HG03060 (cell line): ENCODE measurements at regions not wholly inside any gene's neighbourhood (a gene's known extent, or its start where the extent isn't known, plus 50 kb on each side); places are given as distances from the start of the nearest gene placed in this dataset.
"Not testable (repeated sequence)": the region's sequence is repeated elsewhere in the genome, so short reads cannot be mapped to it uniquely, and the experiment has no call there.

ENCODE experiments used
- ATAC-seq: cut with Tn5 transposase; IDR thresholded peaks from one replicate; pipeline ENCODE4 v1.9.1; 2021; ENCODE audit warnings: low read depth, moderate number of reproducible peaks; ENCODE audit not compliant: unreplicated experiment

GRCh38 chrX:122248681-122249080 is 935.4 kb upstream of the GRIA3 start:
- no peak for ATAC-seq

GRCh38 chrX:122252454-122252853 is 931.6 kb upstream of the GRIA3 start:
- ATAC-seq = no peak

DNA sequence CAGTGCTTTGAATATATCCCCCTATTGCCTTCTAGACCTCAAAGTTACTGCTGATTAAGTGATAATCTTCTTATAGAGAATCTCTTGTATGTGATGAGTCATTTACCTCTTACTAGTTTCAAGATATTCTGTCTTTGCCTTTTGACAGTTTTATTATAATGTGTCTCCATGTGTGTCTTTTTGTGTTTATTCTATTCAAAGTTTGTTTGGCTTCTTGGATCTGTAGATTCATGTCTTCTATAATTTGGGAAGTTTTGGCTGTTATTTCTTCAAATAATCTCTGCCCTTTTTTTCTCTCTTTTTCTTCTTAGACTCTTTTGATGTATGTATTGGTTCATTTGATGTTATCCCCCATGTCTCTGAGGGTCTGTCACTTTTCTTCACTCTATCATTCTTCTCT is 915.7 kb upstream of the GRIA3 start:
- no peak for ATAC-seq

- ATAC-seq = no peak
Observed at GRCh38 chrX:122269243-122269781, 914.8 kb upstream of the GRIA3 start.

GRCh38 chrX:122270809-122271494 is 913.1 kb upstream of the GRIA3 start:
- ATAC-seq = no peak

DNA sequence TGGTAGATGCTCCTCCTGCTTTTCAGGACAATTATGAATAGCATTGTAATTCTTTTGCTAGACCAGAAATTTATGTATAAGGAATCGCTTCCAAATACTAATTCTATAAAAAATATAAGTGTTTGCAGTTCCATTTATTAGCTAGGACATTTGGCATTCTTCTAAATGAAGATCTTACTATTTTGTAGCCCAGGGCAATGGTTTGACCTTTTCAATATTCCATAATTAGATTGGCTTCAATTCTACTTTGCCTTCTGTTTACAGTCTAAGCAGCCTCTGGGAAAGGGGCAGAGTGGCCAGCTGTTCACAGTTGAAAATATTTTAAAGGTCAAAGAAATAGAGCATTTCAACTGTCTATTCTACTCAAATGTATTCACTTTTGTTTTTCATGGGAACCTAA is 912.1 kb upstream of the GRIA3 start:
- ATAC-seq = no peak

- no peak for ATAC-seq
Observed at GRCh38 chrX:122279746-122280145, 904.3 kb upstream of the GRIA3 start.

- ATAC-seq = not testable (repeated sequence)
Observed at GRCh38 chrX:122299822-122300221, 884.3 kb upstream of the GRIA3 start.

DNA sequence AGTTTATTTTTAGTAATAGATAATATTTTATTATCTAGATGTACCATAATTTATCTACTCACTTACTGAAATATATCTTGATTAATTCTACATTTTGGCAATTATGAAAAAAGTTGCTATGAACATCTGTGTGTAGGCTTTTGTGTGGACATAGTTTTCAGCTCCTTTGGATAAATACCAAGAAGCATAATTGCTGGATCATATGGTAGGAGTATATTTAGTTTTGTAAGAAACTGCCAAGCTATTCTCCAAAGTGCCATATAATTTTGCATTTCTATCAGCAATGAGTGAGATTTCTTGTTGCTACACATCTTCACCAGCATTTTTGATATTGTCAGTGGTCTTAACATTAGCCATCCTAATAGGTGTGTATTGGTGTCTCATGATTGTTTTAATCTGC is 882.6 kb upstream of the GRIA3 start:
- no peak for ATAC-seq

- no peak for ATAC-seq
Observed at GRCh38 chrX:122303761-122304160, 880.3 kb upstream of the GRIA3 start.

- no peak for ATAC-seq
Observed at GRCh38 chrX:122344816-122345215, 839.3 kb upstream of the GRIA3 start.

- ATAC-seq = no peak
Observed at GRCh38 chrX:122363112-122363795, 820.8 kb upstream of the GRIA3 start.

GRCh38 chrX:122375533-122375932 is 808.5 kb upstream of the GRIA3 start:
- ATAC-seq = not testable (repeated sequence)

DNA sequence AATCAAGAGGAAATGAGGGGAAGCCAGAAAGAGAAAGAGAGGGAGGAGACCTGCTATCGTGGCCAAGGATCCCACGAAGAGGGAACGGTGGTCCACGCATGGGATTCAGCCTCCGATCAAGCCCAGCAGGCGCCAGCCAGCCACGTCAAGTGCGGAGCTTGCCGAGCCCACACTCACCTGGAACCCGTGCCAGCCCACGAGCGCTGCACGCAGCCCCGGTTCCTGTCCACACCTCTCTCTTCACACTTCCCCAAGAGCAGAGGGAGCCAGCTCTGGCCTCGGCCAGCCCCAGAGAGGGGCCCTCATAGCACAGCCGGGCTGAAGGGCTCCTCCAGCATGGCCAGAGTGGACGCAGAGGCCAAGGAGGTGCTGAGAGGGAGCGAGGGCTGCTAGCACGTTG is 795.1 kb upstream of the GRIA3 start:
- ATAC-seq = no peak

DNA sequence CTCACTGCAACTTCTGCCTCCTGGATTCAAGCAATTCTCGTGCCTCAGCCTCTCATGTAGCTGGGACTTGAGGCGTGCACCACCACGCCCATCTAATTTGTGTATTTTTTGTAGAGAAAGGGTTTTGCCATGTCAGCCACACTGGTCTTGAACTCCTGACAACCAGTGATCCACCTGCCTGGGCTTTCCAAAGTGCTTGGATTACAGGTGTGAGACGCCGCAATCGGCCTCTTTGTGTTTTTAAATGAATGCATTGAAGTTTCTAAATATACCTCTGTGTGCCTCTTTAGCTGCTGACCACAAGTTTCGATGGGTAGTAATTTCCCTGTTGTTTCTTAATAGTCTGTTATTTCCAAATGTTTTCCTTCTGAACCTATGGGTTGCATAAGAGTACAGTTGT is 765.3 kb upstream of the GRIA3 start:
- no peak for ATAC-seq

- ATAC-seq = no peak
Observed at GRCh38 chrX:122421434-122422121, 762.5 kb upstream of the GRIA3 start.

DNA sequence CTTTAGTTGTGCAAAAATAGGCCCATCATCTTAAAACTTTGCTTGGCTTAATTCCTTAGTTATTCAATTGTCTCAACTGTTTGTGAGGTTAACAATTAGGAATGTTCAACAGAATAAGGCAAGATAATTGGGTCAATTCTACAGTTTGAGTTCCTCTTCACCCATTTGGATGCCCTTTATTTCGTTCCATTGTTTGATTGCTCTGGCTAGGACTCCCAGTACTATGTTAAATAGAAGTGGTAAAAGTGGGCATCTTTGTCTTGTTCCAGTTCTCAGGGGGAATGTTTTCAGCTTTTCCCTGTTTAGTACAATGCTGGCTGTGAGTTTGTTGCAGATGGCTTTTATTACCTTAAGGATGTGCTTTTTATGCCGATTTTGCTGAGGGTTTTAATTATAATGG is 761.5 kb upstream of the GRIA3 start:
- no peak for ATAC-seq

GRCh38 chrX:122434942-122435341 is 749.1 kb upstream of the GRIA3 start:
- no peak for ATAC-seq

DNA sequence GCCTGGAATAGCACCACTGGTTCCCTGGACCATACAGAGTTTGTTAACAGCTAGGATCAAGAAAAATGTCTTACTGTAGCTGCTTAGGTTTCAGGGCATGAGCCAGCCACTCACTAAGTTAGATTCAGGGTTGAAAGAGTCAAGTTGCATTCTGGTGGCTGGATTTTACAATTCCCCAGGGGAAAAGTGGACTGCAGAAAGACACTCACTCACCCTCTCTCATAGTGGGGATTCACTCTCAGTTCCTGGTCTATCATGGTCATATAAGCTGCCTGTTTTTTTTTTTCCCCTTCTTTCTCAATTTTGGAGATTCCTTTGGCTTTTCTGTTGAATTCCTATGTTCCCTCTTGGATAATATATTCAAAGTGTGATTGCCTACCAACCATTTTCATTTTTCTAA is 744.2 kb upstream of the GRIA3 start:
- ATAC-seq = no peak

- no peak for ATAC-seq
Observed at GRCh38 chrX:122440832-122441231, 743.2 kb upstream of the GRIA3 start.

- no peak for ATAC-seq
Observed at GRCh38 chrX:122441451-122441850, 742.6 kb upstream of the GRIA3 start.
